HT-29 (cell line): ENCODE measurements at regions not wholly inside any gene's neighbourhood (a gene's known extent, or its start where the extent isn't known, plus 50 kb on each side); places are given as distances from the start of the nearest gene placed in this dataset.

Source experiments
- DNase-seq: peaks from one replicate; pipeline ENCODE4 v3.0.0-alpha.2; 2015; ENCODE audit warnings: low spot score

DNA sequence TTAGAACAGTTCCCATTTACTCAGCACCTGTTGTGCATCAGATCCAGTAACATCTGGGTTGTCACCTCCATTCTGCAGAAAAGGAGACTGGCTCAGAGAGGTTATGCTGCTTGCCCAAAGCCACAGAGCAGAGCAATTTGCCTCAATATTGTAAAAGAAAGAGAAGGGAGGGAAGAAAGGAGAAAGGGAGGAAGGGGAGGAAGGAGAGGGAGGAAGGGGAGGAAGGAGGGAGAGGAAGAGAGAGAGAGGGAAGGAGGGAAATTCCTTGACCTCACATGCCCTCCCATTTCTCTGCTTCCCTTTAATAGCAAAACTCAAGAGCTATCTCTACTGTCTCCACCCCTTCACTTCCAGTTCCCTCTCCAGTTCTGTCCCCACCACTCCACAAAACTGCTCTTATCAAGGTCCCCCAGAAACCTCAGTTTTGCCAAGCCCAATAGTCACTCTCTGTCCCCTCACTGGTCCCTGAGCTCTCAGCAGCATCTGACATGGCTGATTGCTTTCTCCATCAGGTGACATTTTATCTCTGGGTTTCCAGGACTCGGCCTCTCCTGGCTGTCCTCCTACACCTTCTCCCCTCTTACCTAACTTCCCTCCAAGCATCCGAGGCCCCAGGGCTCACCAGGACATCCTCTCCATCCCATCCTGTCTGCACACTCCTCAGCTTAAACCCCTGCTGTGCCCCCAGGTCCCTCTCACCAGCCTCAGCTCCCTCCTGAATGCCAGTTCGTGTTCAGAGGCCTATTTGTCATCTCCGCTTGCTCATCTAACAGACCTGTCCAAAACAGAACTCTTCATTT lies 104.7 kb upstream of the LINGO1 start:
- DNase-seq = no peak

- no peak for DNase-seq
Measured at GRCh38 chr15:77734306-77734705, 101.6 kb upstream of the LINGO1 start.

DNA sequence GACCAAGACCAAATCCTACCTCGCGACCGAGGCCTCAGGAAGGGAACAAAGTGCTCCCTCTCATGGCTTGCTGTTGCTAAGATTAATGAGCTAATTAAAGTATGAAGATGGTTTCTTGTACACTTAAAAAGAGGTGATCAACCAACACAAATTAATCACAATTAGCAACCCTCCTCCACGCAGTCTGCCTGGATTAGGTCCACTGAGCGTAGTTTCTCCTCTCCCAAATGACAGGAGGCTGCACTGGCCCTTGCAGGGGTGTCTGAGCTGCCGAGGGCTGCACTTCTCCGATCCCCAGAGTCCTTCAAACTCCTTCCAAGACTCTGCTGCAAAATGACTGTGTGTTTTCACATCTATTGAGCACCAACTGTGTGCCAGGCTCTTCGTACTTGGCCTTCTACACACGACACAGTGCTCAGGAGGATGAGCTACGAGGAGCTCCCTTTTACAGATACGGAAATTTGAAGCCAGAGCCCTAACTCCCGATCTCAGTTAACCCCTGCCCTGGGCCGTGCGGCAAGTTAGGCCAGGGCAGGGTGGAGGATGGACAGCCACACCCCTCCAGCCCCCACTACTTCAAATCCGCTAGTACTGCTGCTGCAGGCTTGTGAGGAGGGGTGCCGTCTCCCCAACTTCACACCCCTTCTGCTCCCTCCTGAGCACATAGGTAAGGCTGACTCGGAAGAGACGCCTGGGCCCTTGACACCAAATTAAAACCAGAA lies 101.0 kb upstream of the LINGO1 start:
- no peak for DNase-seq

DNA sequence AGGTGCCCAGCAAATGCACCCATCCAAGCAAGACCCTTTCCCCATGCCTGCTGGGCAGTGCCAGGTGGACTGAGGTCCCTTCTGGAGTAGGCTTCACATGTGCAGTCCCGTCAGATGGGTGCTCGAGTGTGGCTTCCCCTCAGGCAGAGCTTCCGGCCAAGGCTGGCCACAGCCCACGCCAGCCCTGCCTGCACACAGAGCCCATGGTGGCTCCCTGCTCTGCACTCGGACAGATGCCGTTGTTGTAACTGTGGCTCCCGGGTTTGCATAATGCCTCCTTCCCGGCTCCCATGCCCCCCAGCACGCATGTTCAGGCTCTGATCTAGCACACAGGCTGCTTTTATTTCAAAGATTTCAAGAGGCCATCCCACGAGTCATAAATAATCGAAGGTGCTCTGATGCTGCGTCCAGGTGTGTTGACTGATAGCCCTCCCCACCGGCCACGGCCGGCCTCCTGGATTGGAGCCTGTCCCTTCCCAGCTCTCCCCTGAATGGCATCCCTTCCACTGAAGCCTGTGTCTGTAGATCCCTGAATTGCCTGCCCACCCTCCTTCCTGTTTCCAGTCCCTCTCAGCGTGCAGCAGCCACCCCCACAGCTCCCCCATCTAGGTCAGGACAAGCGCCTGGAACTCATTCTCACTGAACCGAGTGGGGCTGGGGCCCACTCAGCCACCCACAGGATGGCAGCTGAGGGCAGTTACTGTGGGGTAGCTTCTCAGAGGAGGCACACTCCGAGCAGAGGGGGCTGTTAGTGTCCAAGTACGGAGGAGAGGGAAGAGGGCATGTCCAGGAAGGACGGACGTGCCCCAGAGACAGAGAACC lies 100.0 kb upstream of the LINGO1 start:
- no peak for DNase-seq

- DNase-seq = no peak
Measured at GRCh38 chr15:77731945-77732344, 99.2 kb upstream of the LINGO1 start.

GRCh38 chr15:77731067-77731466 lies 98.4 kb upstream of the LINGO1 start:
- DNase-seq = no peak

DNA sequence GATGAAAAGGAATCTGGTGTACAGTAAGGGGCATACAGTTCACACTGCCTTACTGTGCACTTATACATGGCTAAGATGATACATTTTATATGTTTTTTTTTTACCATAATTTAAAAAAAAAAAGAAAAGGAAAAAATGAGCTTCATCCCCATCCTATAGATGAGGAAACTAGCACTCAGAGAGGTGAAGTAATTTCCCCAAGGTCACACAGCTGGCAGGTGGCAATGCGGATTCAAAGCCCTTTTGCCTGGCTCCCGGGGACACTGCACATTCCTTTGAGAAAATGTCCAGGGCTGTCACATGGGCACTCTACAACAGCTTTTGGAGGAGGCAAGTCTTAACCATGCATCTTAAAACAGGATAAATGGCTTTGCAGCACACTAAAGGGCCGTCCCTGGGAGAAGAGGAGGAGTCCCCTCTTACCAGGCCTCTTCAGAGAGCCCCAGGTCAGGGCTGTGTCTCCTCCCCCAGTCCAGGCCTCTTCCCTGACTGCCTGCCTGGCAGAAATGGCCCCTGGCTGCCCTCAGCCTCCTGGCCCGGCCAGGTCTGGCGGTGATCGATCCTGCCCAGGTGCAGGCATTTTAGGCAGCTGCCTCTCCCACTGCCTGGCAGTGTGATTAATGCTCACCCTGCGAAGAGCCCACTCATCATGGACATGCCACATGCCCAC lies 95.1 kb upstream of the LINGO1 start:
- no peak for DNase-seq

DNA sequence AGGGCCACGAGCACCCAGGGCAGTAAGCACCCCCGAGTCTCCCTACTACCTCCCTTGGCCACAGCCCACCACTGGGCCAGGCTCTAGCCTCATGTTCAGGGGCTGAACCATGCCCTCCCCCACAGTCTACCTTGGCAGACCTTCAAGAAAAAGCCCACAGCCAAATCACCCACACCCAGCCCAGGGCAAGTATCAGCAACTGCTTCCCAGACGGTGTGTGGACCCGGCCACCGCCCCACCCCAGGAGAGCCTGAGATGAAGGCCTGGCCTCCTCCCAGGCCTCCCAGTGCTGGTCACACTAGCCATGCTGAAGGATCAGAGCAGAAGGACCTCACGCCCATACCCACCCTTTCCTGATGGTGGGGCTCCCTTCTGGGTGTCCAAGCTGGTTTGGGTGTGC lies 92.0 kb upstream of the LINGO1 start:
- no peak for DNase-seq

GRCh38 chr15:77723756-77724155 lies 91.0 kb upstream of the LINGO1 start:
- DNase-seq = no peak

- DNase-seq = no peak
Measured at GRCh38 chr15:77722759-77723460, 90.2 kb upstream of the LINGO1 start.

DNA sequence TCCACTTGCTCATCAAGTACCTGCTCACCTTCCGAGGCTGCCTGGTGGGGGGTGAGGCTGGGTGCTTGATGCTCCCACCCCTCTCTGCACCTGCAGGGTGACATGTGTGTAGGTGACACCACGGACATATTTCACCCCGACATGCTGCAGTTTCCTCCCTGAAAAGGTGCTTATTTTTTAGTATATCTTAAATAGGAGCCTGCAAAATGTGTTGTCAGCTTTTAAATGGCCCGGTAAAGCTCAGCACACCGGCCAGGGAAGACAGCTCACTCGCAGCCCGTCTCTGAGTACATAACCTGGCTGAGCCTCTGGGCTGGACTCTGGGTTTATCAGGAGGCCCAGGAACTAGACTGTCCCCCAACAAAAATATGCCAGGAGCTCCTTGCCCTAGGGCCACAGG lies 89.3 kb upstream of the LINGO1 start:
- no peak for DNase-seq

DNA sequence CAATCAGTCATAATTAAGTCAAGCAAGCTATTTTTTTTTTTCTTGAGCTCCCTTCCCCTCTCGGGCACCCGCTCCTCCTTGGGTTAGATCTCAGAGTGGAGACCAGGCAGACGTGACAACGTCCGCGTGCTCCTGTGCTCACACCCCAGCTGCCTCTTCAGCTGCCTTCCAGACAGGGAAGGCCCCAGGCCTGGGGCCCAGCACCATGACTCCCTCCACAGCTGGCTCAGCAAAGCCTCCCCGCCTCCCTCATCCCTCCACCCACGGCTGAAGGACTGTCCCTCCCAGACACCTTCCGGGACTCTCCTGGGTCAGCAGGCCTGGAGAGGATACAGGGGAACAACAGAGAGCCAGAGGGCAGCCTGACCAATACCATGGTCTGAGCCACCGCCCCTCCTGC lies 87.9 kb upstream of the LINGO1 start:
- DNase-seq = no peak

DNA sequence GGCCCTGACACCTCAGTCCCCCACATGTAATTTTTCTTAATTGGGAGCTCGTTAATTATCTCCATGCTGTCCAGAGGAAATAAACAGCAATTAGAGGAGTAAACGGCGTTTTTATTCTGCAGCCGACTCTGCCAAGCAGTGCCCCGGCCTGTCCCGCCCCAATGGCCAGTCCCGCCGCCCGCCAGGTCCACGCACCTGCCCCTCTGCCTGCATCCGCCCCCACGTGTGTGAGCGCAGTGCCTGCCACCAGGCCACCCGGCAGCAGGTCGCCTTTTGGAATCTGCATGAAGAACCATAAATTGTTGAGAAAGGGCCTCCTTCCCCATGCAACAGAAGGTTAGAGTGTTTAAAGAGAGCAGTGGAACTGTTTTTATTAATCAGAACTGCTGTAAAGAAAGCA lies 87.5 kb upstream of the LINGO1 start:
- no peak for DNase-seq

DNA sequence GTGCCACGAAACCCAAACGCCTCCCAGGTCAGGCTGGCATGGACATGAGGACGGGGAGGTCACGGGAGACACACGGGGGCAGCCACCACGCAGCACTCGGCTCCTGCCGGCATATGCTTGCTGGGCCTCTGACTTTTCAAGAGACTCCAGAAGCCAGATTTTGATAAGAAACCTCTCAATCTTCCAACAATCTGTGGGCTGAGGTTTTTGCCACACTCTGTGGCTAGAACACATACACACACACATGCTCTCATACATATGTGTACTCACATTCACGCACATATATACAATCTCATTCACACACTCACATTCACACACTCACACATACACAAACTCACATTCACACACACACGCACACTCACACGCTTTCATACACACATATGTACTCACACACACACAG lies 86.7 kb upstream of the LINGO1 start:
- no peak for DNase-seq

GRCh38 chr15:77717333-77717990 lies 84.8 kb upstream of the LINGO1 start:
- DNase-seq = no peak

GRCh38 chr15:77716632-77717332 lies 84.1 kb upstream of the LINGO1 start:
- no peak for DNase-seq

DNA sequence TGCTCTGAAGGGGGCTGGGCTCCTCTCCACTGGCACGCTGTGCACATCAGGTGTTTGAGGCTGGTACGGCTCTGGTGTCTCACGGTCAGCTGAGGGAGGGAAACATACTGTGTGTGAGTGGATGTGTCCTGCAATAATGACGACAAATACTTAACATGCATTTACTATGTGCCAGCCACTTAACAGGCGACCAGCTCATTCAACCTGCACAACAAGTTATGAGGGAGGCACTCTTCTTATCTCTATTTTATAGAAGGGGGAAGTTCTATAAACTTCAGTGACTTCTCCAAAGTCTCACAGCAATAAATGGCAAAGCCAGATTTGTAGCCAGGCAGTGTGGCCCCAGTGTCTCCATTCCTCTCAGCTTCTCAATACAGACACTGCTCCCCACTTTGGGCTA lies 83.1 kb upstream of the LINGO1 start:
- DNase-seq = no peak

DNA sequence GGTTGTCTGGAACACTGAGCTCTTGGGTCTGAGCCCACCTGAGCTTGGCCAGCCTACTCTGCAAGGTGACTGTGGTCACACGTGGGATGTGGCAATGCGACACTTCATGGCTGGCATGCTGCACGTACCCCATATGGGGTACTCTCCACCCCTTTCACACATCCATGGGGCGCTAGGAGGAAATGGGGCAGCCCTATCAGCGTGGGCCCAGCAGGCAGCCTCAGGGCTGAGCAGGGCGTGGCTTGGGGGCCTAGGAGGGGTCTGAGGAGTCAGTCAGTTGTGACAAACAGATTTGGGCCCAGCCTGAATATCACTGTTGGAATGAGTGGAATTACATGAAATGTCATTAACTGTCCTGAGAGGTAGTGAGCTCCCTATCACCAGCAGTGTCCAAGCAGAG lies 82.3 kb upstream of the LINGO1 start:
- DNase-seq = no peak

DNA sequence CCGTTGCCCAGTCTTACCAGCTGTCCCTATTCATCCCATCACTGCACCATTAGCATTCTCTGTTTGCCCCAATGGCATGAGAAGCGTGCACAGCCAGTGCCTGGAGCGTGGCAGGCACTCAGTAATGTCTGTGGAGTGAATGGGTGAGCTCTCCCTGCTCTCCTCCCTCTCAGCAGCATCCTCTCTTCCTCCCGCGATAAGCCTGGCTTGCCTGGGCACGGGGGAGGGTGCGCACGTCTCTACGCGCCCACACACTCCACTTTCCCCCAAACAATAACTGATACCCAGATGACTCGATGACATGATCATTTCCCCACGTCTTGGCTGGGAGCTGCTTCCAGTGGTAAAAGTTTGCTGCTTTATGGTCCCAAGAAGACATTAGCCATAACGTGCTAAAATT lies 81.8 kb upstream of the LINGO1 start:
- no peak for DNase-seq

DNA sequence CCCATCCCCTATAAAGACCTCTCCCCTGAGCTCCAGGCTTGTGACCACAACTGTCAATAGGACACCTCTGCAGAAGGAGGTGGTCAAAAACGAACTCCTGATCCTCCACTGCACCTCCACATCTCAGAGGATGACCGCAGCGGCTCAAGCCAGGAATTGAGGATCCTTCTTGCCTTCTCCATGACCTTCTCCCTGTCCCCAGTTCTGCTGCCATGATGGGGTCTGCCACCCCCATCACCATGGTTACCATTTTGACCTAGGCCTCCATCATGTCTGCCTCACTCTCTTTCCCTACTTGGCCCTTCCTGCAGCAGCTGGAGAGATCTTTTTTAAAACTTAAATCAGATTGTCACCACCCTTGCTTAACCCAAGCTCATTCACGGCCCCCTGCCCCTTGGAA lies 81.3 kb upstream of the LINGO1 start:
- DNase-seq = no peak
